ENCODE measurements at regions not wholly inside any gene's neighbourhood (a gene's known extent, or its start where the extent isn't known, plus 50 kb on each side); places are given as distances from the start of the nearest gene placed in this dataset.

DNA sequence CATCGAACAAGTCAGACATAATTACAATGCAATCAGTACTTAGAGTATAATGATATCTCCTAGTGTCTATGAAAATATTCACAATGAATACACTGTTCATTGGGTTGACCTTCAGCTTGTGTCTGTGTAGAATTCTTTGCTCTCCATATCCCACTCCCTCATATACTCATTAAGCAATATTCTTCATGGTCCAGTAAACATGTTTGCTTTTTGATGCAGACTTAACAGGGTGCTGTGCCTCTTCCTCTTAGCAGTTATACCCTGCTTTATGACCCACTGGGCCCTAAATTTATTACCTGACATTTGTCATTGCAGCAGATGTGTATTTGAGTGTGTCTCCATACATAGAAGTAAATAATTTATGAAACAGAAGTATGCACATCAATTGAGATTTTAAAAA lies 352.5 kb upstream of the CCDC179 start:
- TF ChIP-seq, protein P1, sequence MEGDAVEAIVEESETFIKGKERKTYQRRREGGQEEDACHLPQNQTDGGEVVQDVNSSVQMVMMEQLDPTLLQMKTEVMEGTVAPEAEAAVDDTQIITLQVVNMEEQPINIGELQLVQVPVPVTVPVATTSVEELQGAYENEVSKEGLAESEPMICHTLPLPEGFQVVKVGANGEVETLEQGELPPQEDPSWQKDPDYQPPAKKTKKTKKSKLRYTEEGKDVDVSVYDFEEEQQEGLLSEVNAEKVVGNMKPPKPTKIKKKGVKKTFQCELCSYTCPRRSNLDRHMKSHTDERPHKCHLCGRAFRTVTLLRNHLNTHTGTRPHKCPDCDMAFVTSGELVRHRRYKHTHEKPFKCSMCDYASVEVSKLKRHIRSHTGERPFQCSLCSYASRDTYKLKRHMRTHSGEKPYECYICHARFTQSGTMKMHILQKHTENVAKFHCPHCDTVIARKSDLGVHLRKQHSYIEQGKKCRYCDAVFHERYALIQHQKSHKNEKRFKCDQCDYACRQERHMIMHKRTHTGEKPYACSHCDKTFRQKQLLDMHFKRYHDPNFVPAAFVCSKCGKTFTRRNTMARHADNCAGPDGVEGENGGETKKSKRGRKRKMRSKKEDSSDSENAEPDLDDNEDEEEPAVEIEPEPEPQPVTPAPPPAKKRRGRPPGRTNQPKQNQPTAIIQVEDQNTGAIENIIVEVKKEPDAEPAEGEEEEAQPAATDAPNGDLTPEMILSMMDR (IDR thresholded peaks at IDR 0.05 in 4 of 5, conservative IDR thresholded peaks at IDR 0.05 in 1 of 5): no peak
- no peak for TF ChIP-seq POLR2A (IDR thresholded peaks at IDR 0.05)
